GM18519 (cell line): ENCODE measurements at regions not wholly inside any gene's neighbourhood (a gene's known extent, or its start where the extent isn't known, plus 50 kb on each side); places are given as distances from the start of the nearest gene placed in this dataset.
"Not testable (repeated sequence)": the region's sequence is repeated elsewhere in the genome, so short reads cannot be mapped to it uniquely, and the experiment has no call there.

Experiments used
- ATAC-seq: cut with Tn5 transposase; IDR thresholded peaks from one replicate; pipeline ENCODE4 v1.9.1; 2021; ENCODE audit warnings: mild to moderate bottlenecking, moderate library complexity; ENCODE audit not compliant: unreplicated experiment, low FRiP score

GRCh38 chr6:15096894-15097837 is 148.7 kb upstream of the JARID2 start:
- ATAC-seq = no peak

GRCh38 chr6:15101130-15101529 is 144.7 kb upstream of the JARID2 start:
- no peak for ATAC-seq

- ATAC-seq = no peak
Measured at GRCh38 chr6:15102241-15102640, 143.6 kb upstream of the JARID2 start.

- no peak for ATAC-seq
Measured at GRCh38 chr6:15106958-15107643, 138.8 kb upstream of the JARID2 start.

- no peak for ATAC-seq
Measured at GRCh38 chr6:15107644-15108382, 138.1 kb upstream of the JARID2 start.

- no peak for ATAC-seq
Measured at GRCh38 chr6:15108383-15108715, 137.5 kb upstream of the JARID2 start.

- no peak for ATAC-seq
Measured at GRCh38 chr6:15109338-15110090, 136.4 kb upstream of the JARID2 start.

GRCh38 chr6:15110726-15111354 is 135.0 kb upstream of the JARID2 start:
- no peak for ATAC-seq

GRCh38 chr6:15111576-15111975 is 134.3 kb upstream of the JARID2 start:
- ATAC-seq = not testable (repeated sequence)

- no peak for ATAC-seq
Measured at GRCh38 chr6:15113587-15113986, 132.3 kb upstream of the JARID2 start.

- no peak for ATAC-seq
Measured at GRCh38 chr6:15114061-15114460, 131.8 kb upstream of the JARID2 start.

- no peak for ATAC-seq
Measured at GRCh38 chr6:15116889-15117288, 129.0 kb upstream of the JARID2 start.

GRCh38 chr6:15121443-15121842 is 124.4 kb upstream of the JARID2 start:
- no peak for ATAC-seq

- ATAC-seq = no peak
Measured at GRCh38 chr6:15121977-15122550, 123.8 kb upstream of the JARID2 start.

GRCh38 chr6:15129887-15130286 is 116.0 kb upstream of the JARID2 start:
- ATAC-seq = no peak

- no peak for ATAC-seq
Measured at GRCh38 chr6:15131234-15131633, 114.6 kb upstream of the JARID2 start.

GRCh38 chr6:15131651-15132061 is 114.2 kb upstream of the JARID2 start:
- no peak for ATAC-seq

- ATAC-seq = no peak
Measured at GRCh38 chr6:15132167-15132566, 113.7 kb upstream of the JARID2 start.

GRCh38 chr6:15132854-15133670 is 112.8 kb upstream of the JARID2 start:
- no peak for ATAC-seq
